ENCODE measurements at regions not wholly inside any gene's neighbourhood (a gene's known extent, or its start where the extent isn't known, plus 50 kb on each side); places are given as distances from the start of the nearest gene placed in this dataset.

DNA sequence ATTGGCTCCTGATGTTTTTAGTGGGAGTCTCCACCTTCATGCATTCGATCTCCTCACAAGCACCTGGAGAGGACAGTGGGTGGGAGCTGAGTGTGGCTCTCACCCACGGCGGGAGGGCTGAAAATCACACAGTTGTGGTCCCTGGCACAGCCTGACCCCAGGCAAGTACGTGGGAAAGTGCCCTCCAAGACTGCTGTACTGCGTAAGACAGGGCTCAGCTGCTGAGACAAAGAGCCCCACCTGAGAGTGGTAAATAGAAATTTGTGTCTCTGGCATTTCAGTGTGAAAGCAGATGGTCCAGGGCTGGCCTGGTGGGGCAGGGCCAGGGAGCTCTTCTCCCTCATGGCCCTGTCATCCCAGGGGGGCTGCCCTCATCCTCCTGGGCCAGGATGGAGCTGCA is 77.4 kb upstream of the IQSEC1 start:
- H3K4me3 ChIP-seq (ENCODE audit: low read length) = no peak overlapping the region
- no peak overlapping the region for H3K27ac ChIP-seq (ENCODE audit: low read depth, low read length)
- peak; percentile 28 for DNase-seq
- no peak overlapping the region for H3K4me3 Mint-ChIP-seq
- H3K36me3 Mint-ChIP-seq (ENCODE audit: low read depth) = peaks cover 6% of the 10 kb centered on the region
- no peaks in the 10 kb centered on the region for H3K36me3 ChIP-seq (ENCODE audit: control insufficient read depth, insufficient read depth, low read length)
- 77 to 88% methylated on average over 5 of the region's 5 CpGs for WGBS, 2 experiments (ENCODE audit: insufficient coverage in 1 of 2, insufficient read length in 1 of 2)
- no peak overlapping the region for H3K9ac ChIP-seq (ENCODE audit: extremely low read depth, low read length, poor library complexity, severe bottlenecking)
- no peak for TF ChIP-seq CTCF (conservative IDR thresholded peaks at IDR 0.05)
- peaks cover 17% of the 10 kb centered on the region for H3K9me3 Mint-ChIP-seq
- H3K27me3 Mint-ChIP-seq (ENCODE audit: insufficient read depth) = no peaks in the 10 kb centered on the region
- no peak overlapping the region for H3K27ac Mint-ChIP-seq
- no peaks in the 10 kb centered on the region for H3K4me1 ChIP-seq (ENCODE audit: control insufficient read depth, insufficient read depth, low read length)
- no peaks in the 10 kb centered on the region for H3K4me1 Mint-ChIP-seq
- H3K9me3 ChIP-seq (ENCODE audit: control insufficient read depth, low read length) = peaks cover 11% of the 10 kb centered on the region
- no peaks in the 10 kb centered on the region for H3K27me3 ChIP-seq (ENCODE audit: control insufficient read depth, insufficient read depth, low read length, poor library complexity, severe bottlenecking)

- Mint-ChIP-seq H3K9me3 (peaks cover 6% of the 10 kb centered on the region), H3K27ac (no peak overlapping the region), H3K4me3 (no peak overlapping the region), H3K27me3 (ENCODE audit: insufficient read depth) (no peaks in the 10 kb centered on the region), H3K36me3 (ENCODE audit: low read depth) (peaks cover 3% of the 10 kb centered on the region), H3K4me1 (no peaks in the 10 kb centered on the region)
- H3K4me1 ChIP-seq (ENCODE audit: control insufficient read depth, insufficient read depth, low read length) = no peaks in the 10 kb centered on the region
- no peak overlapping the region for H3K4me3 ChIP-seq (ENCODE audit: low read length)
- no peak overlapping the region for H3K27ac ChIP-seq (ENCODE audit: low read depth, low read length)
- WGBS, 2 experiments (ENCODE audit: insufficient coverage in 1 of 2, insufficient read length in 1 of 2) = 66 to 87% methylated on average over 3 to 18 of the region's 19 CpGs
- H3K9me3 ChIP-seq (ENCODE audit: control insufficient read depth, low read length) = peaks cover under 1% of the 10 kb centered on the region
- no peaks in the 10 kb centered on the region for H3K27me3 ChIP-seq (ENCODE audit: control insufficient read depth, insufficient read depth, low read length, poor library complexity, severe bottlenecking)
- H3K36me3 ChIP-seq (ENCODE audit: control insufficient read depth, insufficient read depth, low read length) = no peaks in the 10 kb centered on the region
- no peak overlapping the region for H3K9ac ChIP-seq (ENCODE audit: extremely low read depth, low read length, poor library complexity, severe bottlenecking)
- TF ChIP-seq CTCF (conservative IDR thresholded peaks at IDR 0.05) = no peak
- DNase-seq = peak; percentile 35
Observed at GRCh38 chr3:13149330-13150108, 76.3 kb upstream of the IQSEC1 start.

DNA sequence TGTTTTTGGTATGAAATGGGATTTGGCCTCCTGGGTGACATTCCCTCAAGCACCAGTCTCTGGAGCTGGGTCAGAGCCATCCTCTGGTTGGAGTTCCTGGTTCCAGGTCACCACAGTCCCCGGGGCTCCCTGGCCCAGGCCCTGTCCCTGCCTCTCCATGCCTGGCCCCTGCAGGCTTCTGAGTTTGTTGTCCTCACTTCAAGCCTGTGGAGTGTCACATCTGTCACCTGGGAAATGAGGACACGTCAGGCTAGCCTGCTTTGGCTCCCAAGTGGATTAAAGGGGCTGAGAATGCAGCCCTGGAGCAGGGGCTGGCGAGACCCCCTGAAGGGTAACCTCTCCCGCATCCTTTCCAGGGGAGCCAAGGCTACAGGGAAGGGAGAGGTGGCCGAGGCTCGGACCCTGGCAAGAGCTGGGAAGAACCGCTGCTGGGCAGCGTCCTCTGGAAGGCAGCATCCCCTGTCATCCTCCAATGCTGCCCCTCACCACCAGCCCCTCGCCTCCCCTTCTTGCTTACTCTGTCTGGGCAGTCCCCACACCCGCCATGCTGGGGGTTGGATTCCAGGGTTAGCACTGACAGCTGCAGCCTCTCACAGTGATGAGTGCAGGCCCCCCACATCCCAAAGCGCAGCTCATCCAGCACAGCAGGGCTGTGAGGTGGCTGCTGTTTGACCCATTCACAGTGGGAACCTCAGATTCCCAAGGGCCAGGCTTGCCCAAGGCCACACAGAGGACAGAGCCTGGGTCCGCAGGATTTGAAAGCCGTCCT is 75.5 kb upstream of the IQSEC1 start:
- DNase-seq = peak; percentile 39
- Mint-ChIP-seq H3K27me3 (ENCODE audit: insufficient read depth) (no peaks in the 10 kb centered on the region), H3K4me3 (no peak overlapping the region), H3K9me3 (peaks cover 5% of the 10 kb centered on the region), H3K27ac (no peak overlapping the region), H3K4me1 (no peaks in the 10 kb centered on the region), H3K36me3 (ENCODE audit: low read depth) (peaks cover 3% of the 10 kb centered on the region)
- Histone ChIP-seq H3K4me1 (ENCODE audit: control insufficient read depth, insufficient read depth, low read length) (no peaks in the 10 kb centered on the region), H3K27me3 (ENCODE audit: control insufficient read depth, insufficient read depth, low read length, poor library complexity, severe bottlenecking) (no peaks in the 10 kb centered on the region), H3K9ac (ENCODE audit: extremely low read depth, low read length, poor library complexity, severe bottlenecking) (no peak overlapping the region), H3K36me3 (ENCODE audit: control insufficient read depth, insufficient read depth, low read length) (no peaks in the 10 kb centered on the region), H3K27ac (ENCODE audit: low read depth, low read length) (no peak overlapping the region), H3K4me3 (ENCODE audit: low read length) (no peak overlapping the region), H3K9me3 (ENCODE audit: control insufficient read depth, low read length) (no peaks in the 10 kb centered on the region)
- no peak for TF ChIP-seq CTCF (conservative IDR thresholded peaks at IDR 0.05)
- WGBS, 2 experiments (ENCODE audit: insufficient coverage in 1 of 2, insufficient read length in 1 of 2) = 82 to 84% methylated on average over 10 to 13 of the region's 13 CpGs

All from endodermal cell (in vitro differentiated cells).